Stimulated activated naive CD8-positive, alpha-beta T cell treated with anti-CD3 and anti-CD28 coated beads, Interleukin-15, Interleukin-2, amounts not matched to agents 100 U/mL and 50 U/mL, for 24 hours (primary cell): ENCODE measurements at regions not wholly inside any gene's neighbourhood (a gene's known extent, or its start where the extent isn't known, plus 50 kb on each side); places are given as distances from the start of the nearest gene placed in this dataset.
"Not testable (repeated sequence)": the region's sequence is repeated elsewhere in the genome, so short reads cannot be mapped to it uniquely, and the experiment has no call there.

Source experiments
- ATAC-seq: fragments of 150-1000 bp; cut with Tn5 transposase; one replicate; pipeline ENCODE4 v1.10.0; 2021
- DNase-seq: peaks from one replicate; pipeline ENCODE4 v3.0.0; 2021

DNA sequence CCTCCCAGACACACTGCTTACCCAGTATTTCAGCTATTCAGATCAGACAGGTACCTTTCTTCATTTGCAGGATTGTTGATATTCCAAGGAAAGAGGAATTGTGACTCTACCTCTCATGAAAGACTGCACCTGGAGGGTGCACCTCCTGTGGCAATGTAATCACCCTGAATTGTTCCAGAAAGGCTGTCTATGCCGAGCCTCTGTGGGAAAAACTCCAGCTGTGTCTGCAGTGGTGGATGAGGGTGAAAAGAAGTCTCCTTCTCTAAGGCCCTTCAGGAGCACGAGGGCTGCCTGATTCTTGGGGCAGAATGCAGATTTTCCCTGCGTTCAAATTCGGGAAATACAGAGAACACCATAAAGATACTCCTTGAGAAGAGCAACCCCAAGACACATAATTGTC lies 108.2 kb upstream of the ADAMTS3 start:
- ATAC-seq: no peak
- DNase-seq: no peak

DNA sequence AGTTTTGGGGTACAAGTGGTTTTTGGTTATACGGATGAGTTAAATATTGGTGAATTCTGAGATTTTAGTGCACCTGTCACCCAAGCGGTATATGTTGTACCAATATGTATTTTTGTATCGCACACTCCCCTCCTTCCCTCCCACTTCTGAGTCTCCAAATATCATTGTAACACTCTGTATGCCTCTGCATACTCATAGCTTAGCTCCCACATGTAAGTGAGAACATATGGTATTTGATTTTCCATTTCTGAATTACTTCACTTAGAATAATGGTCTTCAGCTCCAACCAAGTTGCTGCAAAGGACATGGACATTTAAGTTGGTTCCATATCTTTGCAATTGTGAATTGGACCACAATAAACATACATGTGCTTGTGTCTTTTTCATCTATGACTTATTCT lies 103.0 kb upstream of the ADAMTS3 start:
- ATAC-seq (no peak), DNase-seq (no peak)

DNA sequence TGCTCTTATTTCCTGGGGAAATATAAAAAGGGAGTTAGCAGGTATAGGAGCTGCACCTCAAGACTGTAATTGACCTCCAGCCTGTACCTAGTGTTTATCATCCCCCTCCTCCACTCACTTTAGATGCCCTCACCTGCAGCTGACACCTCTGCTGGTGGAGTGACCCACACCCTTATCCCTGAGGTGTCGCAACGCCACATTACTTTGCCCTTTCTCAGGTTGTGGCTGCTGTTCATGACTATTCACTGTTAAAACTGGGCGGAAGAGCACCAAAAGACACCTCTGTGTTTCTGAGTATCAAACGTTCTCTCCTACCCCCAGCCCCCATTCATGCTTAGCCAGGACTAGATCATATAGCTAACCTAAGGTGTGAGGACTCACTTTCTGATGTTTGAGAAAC lies 101.5 kb upstream of the ADAMTS3 start:
- DNase-seq (no peak), ATAC-seq (no peak)

DNA sequence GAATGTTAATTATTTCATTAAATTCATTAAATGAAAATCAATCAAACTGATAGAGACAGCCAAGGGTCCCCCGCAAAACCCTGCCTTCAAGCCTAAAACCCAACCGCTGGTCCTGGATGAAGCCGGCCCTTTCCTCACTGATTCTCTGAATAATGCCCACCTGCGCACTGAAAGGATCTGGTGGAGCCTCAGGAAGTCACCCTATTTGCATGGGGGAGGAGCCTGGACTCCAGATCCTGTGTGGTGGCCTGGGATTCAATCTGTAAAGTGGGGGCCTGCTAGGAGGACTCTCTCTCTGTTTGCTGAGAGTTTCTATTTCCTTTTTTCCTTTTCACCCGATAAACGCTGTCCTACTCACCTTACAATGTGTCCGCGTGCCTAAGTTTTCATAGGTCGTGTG lies 97.9 kb upstream of the ADAMTS3 start:
- no peak for DNase-seq
- ATAC-seq: no peak

DNA sequence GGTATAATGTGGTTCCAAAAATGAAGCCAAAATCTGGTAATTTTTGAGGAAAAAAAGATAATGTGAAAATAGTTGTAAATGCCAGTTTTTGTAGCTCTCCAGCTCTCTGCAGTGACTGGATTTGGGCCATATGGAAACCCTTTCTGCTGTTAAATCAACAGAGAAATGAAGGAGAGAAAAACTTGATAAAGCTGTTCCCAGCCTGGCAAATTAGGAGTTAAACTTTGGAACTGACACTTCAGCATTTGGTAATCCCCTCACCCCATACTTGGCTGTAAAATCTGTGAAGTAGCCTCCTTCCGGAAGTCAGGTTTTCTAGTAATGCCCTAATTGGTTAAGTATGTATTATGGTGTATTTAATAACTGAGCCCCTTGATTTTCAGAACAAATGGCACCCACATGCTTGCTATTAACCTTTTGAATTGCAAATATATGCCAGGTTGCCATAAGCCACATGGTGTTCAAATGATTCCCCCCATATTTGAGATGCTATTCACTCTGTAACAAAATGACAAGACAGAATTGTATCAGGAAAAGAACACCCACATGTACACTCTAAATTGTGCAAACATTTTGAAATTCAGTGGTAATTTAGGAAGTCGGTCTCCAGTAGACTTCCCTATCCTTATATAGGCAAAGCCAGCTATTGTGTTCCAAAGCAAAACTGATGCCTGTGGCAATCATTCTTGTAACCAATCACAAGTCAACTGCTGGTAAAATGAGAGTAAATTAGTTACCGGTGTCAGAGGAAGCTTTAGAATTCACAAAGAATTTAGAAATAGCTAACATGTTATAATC lies 96.3 kb upstream of the ADAMTS3 start:
- ATAC-seq (no peak), DNase-seq (no peak)

DNA sequence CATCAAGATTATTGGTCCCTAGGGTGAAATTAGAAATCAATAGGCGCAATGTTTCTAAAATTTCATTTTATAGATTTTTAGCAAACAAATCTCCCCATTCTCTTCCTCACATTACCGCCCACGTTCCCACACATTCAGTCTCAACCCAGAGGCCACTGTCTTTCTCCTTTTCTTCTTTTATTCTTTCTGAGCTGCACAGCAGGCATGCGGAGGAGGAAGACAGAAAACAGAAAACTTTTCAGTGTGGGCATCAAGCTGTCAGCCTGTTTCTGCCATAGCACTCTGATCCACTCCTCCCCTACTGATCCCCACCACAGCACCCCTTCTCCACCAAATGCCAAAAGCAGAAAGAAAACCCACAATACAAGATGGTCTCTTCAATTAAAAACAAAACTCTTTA lies 94.8 kb upstream of the ADAMTS3 start:
- no peak for DNase-seq
- no peak for ATAC-seq

DNA sequence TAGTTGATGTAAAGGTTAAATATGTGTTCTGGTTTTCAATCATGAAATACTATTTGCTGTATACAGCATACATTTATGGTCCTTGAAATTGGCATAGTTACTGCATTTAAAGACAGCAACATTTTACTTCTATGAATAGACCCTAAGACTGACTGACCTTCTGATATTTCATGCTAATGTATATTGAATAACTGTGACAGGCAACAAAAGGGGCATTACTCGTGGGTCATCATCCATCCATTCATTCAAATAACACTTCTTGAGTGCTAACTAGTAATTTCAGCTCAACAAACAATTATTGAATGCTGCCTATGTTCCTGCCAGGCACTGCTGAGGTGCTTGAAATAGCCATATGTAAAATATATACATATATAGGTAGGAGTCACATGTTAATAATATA lies 92.8 kb upstream of the ADAMTS3 start:
- DNase-seq (no peak), ATAC-seq (no peak)

DNA sequence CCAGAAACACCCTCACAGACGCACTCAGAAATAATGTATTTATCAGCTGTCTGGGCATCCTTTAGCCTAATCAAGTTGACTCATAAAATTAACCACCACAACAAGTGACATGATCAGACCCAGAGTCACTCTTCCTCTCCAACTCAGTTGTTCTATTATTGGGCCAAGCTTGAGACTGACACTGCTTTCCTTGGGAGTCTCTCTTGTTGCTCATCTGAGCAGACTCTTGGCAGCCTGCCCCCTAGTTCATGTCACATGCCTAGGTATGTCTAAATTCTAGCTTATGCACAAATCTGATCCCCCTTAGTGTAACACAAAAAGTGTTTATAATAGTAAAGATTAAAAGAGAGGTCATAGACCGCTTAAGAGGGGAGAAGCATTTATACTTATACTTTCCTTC lies 72.6 kb upstream of the ADAMTS3 start:
- DNase-seq (no peak), ATAC-seq (no peak)

DNA sequence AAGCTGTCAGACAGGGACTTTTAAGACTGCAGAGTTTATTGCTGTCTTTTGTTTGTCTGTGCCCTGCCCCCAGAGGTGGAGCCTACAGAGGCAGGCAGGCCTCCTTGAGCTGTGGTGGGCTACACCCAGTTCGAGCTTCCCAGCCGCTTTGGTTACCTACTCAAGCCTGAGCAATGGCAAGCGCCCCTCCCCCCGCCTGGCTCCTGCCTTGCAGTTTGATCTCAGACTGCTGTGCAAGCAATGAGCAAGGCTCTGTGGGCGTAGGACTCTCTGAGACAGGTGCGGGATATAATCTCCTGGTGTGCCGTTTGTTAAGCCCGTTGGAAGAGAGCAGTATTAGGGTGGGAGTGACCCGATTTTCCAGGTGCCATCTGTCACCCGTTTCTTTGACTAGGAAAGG lies 67.8 kb upstream of the ADAMTS3 start:
- not testable (repeated sequence) for DNase-seq, ATAC-seq

DNA sequence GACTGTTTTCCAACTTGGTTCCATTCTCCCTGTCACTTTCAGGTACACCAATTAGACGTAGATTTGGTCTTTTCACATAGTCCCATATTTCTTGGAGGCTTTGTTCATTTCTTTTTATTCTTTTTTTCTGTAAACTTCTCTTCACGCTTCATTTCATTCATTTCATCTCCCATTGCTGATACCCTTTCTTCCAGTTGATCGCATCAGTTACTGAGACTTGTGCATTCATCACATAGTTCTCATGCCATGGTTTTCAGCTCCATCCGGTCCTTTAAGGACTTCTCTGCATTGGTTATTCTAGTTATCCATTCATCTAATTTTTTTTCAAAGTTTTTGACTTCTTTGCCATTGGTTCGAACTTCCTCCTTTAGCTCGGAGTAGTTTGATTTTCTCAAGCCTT lies 66.9 kb upstream of the ADAMTS3 start:
- ATAC-seq: not testable (repeated sequence)

DNA sequence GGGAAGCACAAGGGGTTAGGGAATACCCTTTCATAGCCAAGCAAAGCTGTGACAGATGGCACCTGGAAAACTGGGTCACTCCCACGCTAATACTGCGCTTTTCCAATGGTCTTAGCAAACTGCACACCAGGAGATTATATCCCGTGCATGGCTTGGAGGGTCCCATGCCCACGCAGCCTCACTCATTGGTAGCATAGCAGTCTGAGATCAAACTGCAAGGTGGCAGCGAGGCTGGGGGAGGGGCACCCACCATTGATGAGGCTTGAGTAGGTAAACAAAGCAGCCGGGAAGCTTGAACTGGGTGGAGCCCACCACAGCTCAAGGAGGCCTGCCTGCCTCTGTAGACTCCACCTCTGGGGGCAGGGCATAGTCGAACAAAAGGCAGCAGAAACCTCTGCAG lies 63.2 kb upstream of the ADAMTS3 start:
- not testable (repeated sequence) for ATAC-seq, DNase-seq

More for the DNA sequence above, 66.9 kb upstream of the ADAMTS3 start:
- not testable (repeated sequence) for DNase-seq

DNA sequence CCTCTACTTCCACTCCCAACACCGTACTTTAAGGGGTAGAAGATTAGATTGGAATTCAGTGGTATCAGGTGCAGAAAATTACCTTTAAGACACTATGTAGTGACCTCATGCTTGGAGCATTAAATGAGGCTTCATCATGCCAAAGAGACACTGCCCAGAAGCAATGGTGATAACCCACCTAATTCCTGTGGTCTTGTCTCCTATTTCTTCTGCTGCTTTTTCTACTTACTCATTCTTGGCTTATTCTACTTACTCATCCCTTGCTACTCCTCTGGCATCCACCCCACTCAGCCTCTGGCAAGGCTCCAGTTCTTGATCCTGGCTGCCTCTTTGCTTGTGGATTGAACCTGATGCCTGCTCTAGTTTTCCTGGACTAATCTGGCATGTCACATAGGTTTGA lies 62.3 kb upstream of the ADAMTS3 start:
- ATAC-seq (no peak), DNase-seq (no peak)

DNA sequence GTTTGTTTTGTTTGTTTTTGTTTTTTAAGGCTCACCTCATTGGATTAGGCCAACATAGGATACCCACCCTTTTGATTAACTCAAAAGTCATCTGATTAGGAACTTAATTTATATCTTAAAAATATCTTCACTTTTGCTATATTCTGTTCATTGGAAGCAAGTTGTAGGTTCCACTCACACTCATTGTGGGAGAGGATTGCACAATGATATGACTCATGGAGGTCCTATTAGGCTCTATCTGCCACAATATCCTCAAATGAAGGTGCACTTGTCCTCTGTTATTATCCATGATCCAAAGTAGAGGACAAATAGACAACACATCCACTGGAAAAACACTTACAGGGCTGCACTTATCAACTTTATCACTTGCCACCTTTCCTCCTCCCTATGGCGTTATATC lies 60.5 kb upstream of the ADAMTS3 start:
- ATAC-seq: no peak
- no peak for DNase-seq

DNA sequence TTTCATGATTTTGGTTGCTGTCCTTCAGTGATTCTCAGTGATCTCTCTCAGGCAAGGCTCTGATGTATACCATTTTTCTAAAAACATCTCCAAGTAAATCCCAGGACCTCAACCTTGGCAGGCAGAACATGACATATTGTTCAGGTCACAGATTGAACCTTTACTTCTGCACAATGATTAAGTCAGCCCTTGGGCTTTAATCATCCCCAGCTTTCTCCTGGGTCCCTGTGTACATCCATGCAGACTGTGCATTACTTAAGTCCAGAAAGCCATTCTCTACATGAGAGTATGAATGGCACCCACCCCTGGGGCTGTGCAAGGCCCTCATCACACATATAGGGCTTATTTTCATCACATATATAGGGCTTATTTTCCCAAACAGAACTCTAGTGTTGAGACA lies 58.7 kb upstream of the ADAMTS3 start:
- DNase-seq (no peak), ATAC-seq (no peak)
